ES-I3 (cell line): ENCODE measurements at regions not wholly inside any gene's neighbourhood (a gene's known extent, or its start where the extent isn't known, plus 50 kb on each side); places are given as distances from the start of the nearest gene placed in this dataset.
"Not testable (repeated sequence)": the region's sequence is repeated elsewhere in the genome, so short reads cannot be mapped to it uniquely, and the experiment has no call there.

ENCODE experiments used
- H3K36me3 ChIP-seq: 2 replicates; pipeline ENCODE4 v1.6.1; 2013; ENCODE audit warnings: mild to moderate bottlenecking, low read length, control low read depth, moderate library complexity; ENCODE audit not compliant: insufficient read depth
- H3K4me1 ChIP-seq: 2 replicates; pipeline ENCODE4 v1.6.1; 2013; ENCODE audit warnings: mild to moderate bottlenecking, control low read depth, low read length; ENCODE audit not compliant: insufficient read depth
- H3K9ac ChIP-seq: 2 replicates; pipeline ENCODE4 v1.6.1; 2013; ENCODE audit warnings: low read depth, mild to moderate bottlenecking, low read length, moderate library complexity
- H3K9me3 ChIP-seq: 2 replicates; pipeline ENCODE4 v1.6.1; 2013; ENCODE audit warnings: mild to moderate bottlenecking, low read length, moderate library complexity; ENCODE audit not compliant: control insufficient read depth, insufficient read depth

- H3K9me3 ChIP-seq, H3K36me3 ChIP-seq, H3K9ac ChIP-seq: not testable (repeated sequence)
- peaks cover 35% of the 10 kb centered on the region for H3K4me1 ChIP-seq
Observed at GRCh38 chr2:201946746-201947145, 86.9 kb upstream of the FZD7 start.

- no peaks in the 10 kb centered on the region for H3K36me3 ChIP-seq
- H3K4me1 ChIP-seq, result peaks cover 40% of the 10 kb centered on the region
- no peak overlapping the region for H3K9ac ChIP-seq
- H3K9me3 ChIP-seq, result no peaks in the 10 kb centered on the region
Observed at GRCh38 chr2:201947287-201947686, 86.4 kb upstream of the FZD7 start.

GRCh38 chr2:201949181-201949926 is 84.3 kb upstream of the FZD7 start:
- Histone ChIP-seq H3K9ac (peak overlapping the region; percentile 36), H3K36me3 (no peaks in the 10 kb centered on the region), H3K4me1 (peaks cover 51% of the 10 kb centered on the region), H3K9me3 (no peaks in the 10 kb centered on the region)

- H3K9ac ChIP-seq, result peak overlapping the region; percentile 36
- H3K9me3 ChIP-seq, result no peaks in the 10 kb centered on the region
- H3K36me3 ChIP-seq, result no peaks in the 10 kb centered on the region
- H3K4me1 ChIP-seq, result peaks cover 51% of the 10 kb centered on the region
Observed at GRCh38 chr2:201949927-201950246, 83.8 kb upstream of the FZD7 start.

- no peak overlapping the region for H3K9ac ChIP-seq
Observed at GRCh38 chr2:201950606-201951005, 83.0 kb upstream of the FZD7 start.

GRCh38 chr2:201952187-201952586 is 81.5 kb upstream of the FZD7 start:
- Histone ChIP-seq H3K4me1 (peaks cover 44% of the 10 kb centered on the region), H3K36me3 (no peaks in the 10 kb centered on the region), H3K9me3 (no peaks in the 10 kb centered on the region), H3K9ac (no peak overlapping the region)

More at GRCh38 chr2:201950606-201951005, 83.0 kb upstream of the FZD7 start:
- Histone ChIP-seq H3K9me3 (no peaks in the 10 kb centered on the region), H3K36me3 (no peaks in the 10 kb centered on the region), H3K4me1 (peaks cover 51% of the 10 kb centered on the region)

GRCh38 chr2:201953396-201953795 is 80.3 kb upstream of the FZD7 start:
- H3K9ac ChIP-seq, result no peak overlapping the region
- H3K9me3 ChIP-seq, result no peaks in the 10 kb centered on the region
- no peaks in the 10 kb centered on the region for H3K36me3 ChIP-seq
- peaks cover 38% of the 10 kb centered on the region for H3K4me1 ChIP-seq

- H3K9me3 ChIP-seq, result no peaks in the 10 kb centered on the region
- H3K4me1 ChIP-seq, result peaks cover 33% of the 10 kb centered on the region
- H3K9ac ChIP-seq, result no peak overlapping the region
- no peaks in the 10 kb centered on the region for H3K36me3 ChIP-seq
Observed at GRCh38 chr2:201953880-201954279, 79.8 kb upstream of the FZD7 start.

GRCh38 chr2:201955231-201955630 is 78.4 kb upstream of the FZD7 start:
- Histone ChIP-seq H3K9ac (no peak overlapping the region), H3K36me3 (no peaks in the 10 kb centered on the region), H3K9me3 (no peaks in the 10 kb centered on the region), H3K4me1 (peaks cover 23% of the 10 kb centered on the region)

GRCh38 chr2:201955702-201956141 is 77.9 kb upstream of the FZD7 start:
- Histone ChIP-seq H3K9ac (no peak overlapping the region), H3K4me1 (peaks cover 22% of the 10 kb centered on the region), H3K9me3 (no peaks in the 10 kb centered on the region), H3K36me3 (no peaks in the 10 kb centered on the region)

- no peaks in the 10 kb centered on the region for H3K36me3 ChIP-seq
- no peak overlapping the region for H3K9ac ChIP-seq
- no peaks in the 10 kb centered on the region for H3K9me3 ChIP-seq
- peaks cover 22% of the 10 kb centered on the region for H3K4me1 ChIP-seq
Observed at GRCh38 chr2:201956361-201956760, 77.3 kb upstream of the FZD7 start.

GRCh38 chr2:201957091-201957490 is 76.6 kb upstream of the FZD7 start:
- H3K9me3 ChIP-seq, result no peaks in the 10 kb centered on the region
- H3K4me1 ChIP-seq, result peaks cover 16% of the 10 kb centered on the region
- H3K36me3 ChIP-seq, result no peaks in the 10 kb centered on the region
- H3K9ac ChIP-seq, result no peak overlapping the region

- H3K9me3 ChIP-seq, result no peaks in the 10 kb centered on the region
- H3K4me1 ChIP-seq, result peaks cover 3% of the 10 kb centered on the region; the same call in 1 of the 2 replicates
- no peak overlapping the region for H3K9ac ChIP-seq
- no peaks in the 10 kb centered on the region for H3K36me3 ChIP-seq
Observed at GRCh38 chr2:201959198-201959597, 74.5 kb upstream of the FZD7 start.

- H3K4me1 ChIP-seq, result peaks cover 3% of the 10 kb centered on the region; the same call in 1 of the 2 replicates
- H3K36me3 ChIP-seq, result no peaks in the 10 kb centered on the region
- H3K9ac ChIP-seq, result no peak overlapping the region
- no peaks in the 10 kb centered on the region for H3K9me3 ChIP-seq
Observed at GRCh38 chr2:201959626-201960025, 74.0 kb upstream of the FZD7 start.

GRCh38 chr2:201960305-201960704 is 73.3 kb upstream of the FZD7 start:
- H3K36me3 ChIP-seq, result no peaks in the 10 kb centered on the region
- H3K9ac ChIP-seq, result no peak overlapping the region
- no peaks in the 10 kb centered on the region for H3K9me3 ChIP-seq
- H3K4me1 ChIP-seq, result peaks cover 3% of the 10 kb centered on the region; the same call in 1 of the 2 replicates
